Tibial artery (tissue), 4 donors: ENCODE measurements at regions not wholly inside any gene's neighbourhood (a gene's known extent, or its start where the extent isn't known, plus 50 kb on each side); places are given as distances from the start of the nearest gene placed in this dataset.
A peak's percentile ranks its signal among the peaks of the same experiment; 100 is the strongest.
"Not testable (repeated sequence)": the region's sequence is repeated elsewhere in the genome, so short reads cannot be mapped to it uniquely, and the experiment has no call there.

Experiments used
- DNase-seq, 2 donors: peaks; one replicate each; pipeline ENCODE4 v3.0.0-alpha.2; 2019
- H3K27ac ChIP-seq, 2 donors: fragments of 200-600 bp; sonication (generic) in 1 of 2; 1 replicate in 1 of 2; 2 replicates in 1 of 2; pipeline ENCODE4 v1.5.1; 2018 to 2019; ENCODE audit warnings: mild to moderate bottlenecking in 1 of 2
- H3K27me3 ChIP-seq, 2 donors: fragments of 200-600 bp; sonication (generic) in 1 of 2; one replicate each; pipeline versions ENCODE4 v1.5.1 to v1.6.0; 2016 to 2019
- H3K36me3 ChIP-seq, 3 donors: fragments of 200-600 bp; sonication (generic) in 2 of 3; one replicate each; pipeline ENCODE4 v1.5.1; 2016 to 2019; ENCODE audit warnings: mild to moderate bottlenecking in 2 of 3
- H3K4me1 ChIP-seq, 4 donors: fragments of 200-600 bp; sonication (generic) in 2 of 4; 1 replicate in 3 of 4; 2 replicates in 1 of 4; pipeline ENCODE4 v1.5.1; 2016 to 2019
- H3K4me3 ChIP-seq, 2 donors: fragments of 200-600 bp; sonication (generic) in 1 of 2; 1 replicate in 1 of 2; 2 replicates in 1 of 2; pipeline ENCODE4 v1.5.1; 2018 to 2019; ENCODE audit warnings: mild to moderate bottlenecking in 2 of 2
- H3K9me3 ChIP-seq, 3 donors: fragments of 200-600 bp; sonication (generic) in 1 of 3; one replicate each; pipeline ENCODE4 v1.5.1; 2016 to 2019
- intact Hi-C: fragments of 100-400 bp; cut with DNase I; formaldehyde crosslinking; loops from one replicate; pipeline ENCODE4 v1.15.0; 2023; ENCODE audit warnings: low total_unique reads
- TF ChIP-seq, protein P1 (sequence below), 2 experiments: fragments of 200-600 bp in 1 of 2; fragments of 450-650 bp in 1 of 2; IDR thresholded peaks; one replicate each; pipeline ENCODE4 v1.5.1; 2017 to 2019; ENCODE audit warnings: antibody characterized with exemption in 2 of 2, mild to moderate bottlenecking in 1 of 2, moderate library complexity in 1 of 2

DNA sequence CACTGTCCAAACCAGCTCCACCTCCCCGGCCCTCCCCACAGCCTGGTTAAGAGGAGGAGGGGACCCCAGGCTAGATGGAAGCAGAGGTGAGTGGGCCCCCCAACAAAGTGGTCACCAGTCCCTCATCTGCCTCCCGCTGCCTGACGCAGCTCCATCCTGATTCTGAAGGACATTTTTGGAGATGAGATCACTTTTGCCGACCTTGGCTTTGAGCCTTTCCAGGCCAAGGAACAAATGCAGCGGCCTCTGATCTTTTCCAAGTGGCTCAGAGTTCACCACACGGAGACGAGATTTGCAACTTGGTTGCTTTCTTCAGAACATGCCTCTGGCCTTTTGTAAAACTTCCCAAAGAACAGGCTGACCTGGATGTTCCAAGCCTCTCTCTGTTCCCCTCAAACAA, 223.1 kb downstream of the NPHP4 start:
- Histone ChIP-seq H3K27me3 (peaks cover 0 to 69% of the 10 kb centered on the region in 2 donors), H3K4me3 (no peak overlapping the region), H3K9me3 (no peaks in the 10 kb centered on the region), H3K4me1 (no peaks in the 10 kb centered on the region), H3K36me3 (no peaks in the 10 kb centered on the region), H3K27ac (no peak overlapping the region)
- DNase-seq = no peak
- TF ChIP-seq, protein P1, sequence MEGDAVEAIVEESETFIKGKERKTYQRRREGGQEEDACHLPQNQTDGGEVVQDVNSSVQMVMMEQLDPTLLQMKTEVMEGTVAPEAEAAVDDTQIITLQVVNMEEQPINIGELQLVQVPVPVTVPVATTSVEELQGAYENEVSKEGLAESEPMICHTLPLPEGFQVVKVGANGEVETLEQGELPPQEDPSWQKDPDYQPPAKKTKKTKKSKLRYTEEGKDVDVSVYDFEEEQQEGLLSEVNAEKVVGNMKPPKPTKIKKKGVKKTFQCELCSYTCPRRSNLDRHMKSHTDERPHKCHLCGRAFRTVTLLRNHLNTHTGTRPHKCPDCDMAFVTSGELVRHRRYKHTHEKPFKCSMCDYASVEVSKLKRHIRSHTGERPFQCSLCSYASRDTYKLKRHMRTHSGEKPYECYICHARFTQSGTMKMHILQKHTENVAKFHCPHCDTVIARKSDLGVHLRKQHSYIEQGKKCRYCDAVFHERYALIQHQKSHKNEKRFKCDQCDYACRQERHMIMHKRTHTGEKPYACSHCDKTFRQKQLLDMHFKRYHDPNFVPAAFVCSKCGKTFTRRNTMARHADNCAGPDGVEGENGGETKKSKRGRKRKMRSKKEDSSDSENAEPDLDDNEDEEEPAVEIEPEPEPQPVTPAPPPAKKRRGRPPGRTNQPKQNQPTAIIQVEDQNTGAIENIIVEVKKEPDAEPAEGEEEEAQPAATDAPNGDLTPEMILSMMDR (IDR thresholded peaks at IDR 0.05) = no peak
- intact Hi-C loops = no loop called here

DNA sequence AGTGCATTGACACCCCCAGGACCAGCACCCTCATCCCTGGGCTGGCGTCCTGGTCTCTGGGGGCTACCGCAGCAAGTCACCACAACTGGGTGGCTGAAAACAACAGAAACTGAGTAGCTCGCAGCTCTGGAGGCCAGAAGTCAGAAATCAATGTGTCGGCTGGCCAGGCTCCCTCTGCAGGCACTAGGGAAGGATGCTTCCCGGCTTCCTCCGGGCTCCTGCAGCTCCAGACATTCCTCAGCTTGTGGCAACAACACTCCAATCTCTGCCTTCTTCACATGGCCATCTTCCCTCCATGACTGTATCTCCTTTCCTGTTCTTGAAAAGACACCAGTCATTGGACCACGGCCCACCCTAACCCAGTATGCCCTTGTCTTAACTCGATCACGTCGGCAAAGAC, 224.2 kb downstream of the NPHP4 start:
- H3K36me3 ChIP-seq = no peaks in the 10 kb centered on the region
- H3K27ac ChIP-seq = no peak overlapping the region
- peak in 1 of 2 donors; percentile 44 for DNase-seq
- H3K4me1 ChIP-seq = no peaks in the 10 kb centered on the region
- peaks cover 0 to 5% (median 0%) of the 10 kb centered on the region in 3 donors for H3K9me3 ChIP-seq
- no peak overlapping the region for H3K4me3 ChIP-seq
- intact Hi-C loops = no loop called here
- TF ChIP-seq, protein P1 (IDR thresholded peaks at IDR 0.05) = no peak
- peaks cover 0 to 75% of the 10 kb centered on the region in 2 donors for H3K27me3 ChIP-seq

DNA sequence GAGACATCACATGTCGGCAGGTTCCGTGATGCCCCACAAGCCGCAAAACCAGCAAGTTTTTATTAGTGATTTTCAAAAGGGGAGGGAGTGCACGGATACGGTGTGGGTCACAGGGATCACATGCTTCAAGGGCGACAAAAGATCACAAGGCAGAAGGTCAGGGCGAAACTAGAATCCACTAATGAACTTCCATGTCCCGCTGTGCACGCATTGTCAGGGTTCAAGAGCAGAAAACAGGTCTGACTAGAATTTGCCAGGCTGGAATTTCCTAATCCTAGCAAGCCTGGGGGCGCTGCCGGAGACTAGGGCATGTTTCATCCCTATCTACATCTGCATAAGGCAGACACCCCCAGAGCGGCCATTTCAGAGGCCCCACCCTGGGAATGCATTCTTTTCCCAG, 225.2 kb downstream of the NPHP4 start:
- H3K4me3 ChIP-seq, H3K36me3 ChIP-seq, H3K27ac ChIP-seq, H3K4me1 ChIP-seq, H3K9me3 ChIP-seq, DNase-seq, intact Hi-C loops: not testable (repeated sequence)
- peaks cover 0 to 70% of the 10 kb centered on the region in 2 donors for H3K27me3 ChIP-seq

DNA sequence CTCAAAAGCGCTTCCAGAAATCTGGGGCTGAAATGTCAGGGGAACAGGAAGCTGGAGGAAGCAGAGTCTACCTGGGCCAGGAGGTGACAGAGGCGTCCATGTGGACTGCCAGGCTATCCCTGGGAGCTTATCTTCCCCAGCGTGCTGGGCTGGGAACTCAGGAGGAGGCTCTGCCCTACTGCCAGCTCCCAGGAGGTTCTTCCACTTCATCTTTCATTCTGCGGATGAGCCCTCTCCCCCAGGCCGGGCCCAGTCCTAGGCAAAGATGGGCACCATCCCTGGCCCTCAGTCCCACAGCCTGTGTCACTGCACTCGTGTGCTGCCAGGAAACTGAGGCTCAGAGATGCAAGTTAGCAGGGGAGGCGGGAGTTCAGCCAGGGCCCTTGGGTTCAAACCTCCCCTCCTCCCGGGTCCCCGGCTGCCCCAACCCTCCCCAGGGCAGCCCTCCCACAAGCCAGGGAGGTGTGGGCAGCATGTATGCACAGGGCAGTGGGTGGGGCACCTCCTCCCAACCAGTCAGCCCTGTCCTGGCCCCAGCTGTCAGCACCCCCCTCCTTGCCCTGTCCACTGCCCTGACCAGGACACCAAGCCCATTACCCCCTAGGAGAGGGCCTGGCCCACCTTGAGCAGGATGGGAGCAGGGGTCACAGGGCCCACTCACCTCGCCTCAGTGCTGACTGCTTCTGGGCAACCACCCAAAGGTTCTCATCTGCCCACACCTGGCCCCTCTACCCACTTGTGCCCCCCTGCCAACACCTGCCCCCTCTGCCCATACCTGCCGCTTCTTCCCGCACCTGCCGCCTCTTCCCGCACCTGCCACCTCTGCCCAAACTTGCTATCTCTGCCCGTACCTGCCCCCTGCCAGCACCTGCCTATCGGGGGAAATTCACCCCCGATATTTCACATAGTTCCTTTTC, 226.0 kb downstream of the NPHP4 start:
- Histone ChIP-seq H3K27me3 (peaks cover 0 to 64% of the 10 kb centered on the region in 2 donors), H3K27ac (no peak overlapping the region), H3K4me3 (no peak overlapping the region), H3K9me3 (peaks cover 0 to 5% (median 0%) of the 10 kb centered on the region in 3 donors), H3K36me3 (no peaks in the 10 kb centered on the region), H3K4me1 (no peaks in the 10 kb centered on the region)
- TF ChIP-seq, protein P1 (IDR thresholded peaks at IDR 0.05) = no peak
- intact Hi-C loops = no loop called here
- DNase-seq = peak in 1 of 2 donors; percentile 52

DNA sequence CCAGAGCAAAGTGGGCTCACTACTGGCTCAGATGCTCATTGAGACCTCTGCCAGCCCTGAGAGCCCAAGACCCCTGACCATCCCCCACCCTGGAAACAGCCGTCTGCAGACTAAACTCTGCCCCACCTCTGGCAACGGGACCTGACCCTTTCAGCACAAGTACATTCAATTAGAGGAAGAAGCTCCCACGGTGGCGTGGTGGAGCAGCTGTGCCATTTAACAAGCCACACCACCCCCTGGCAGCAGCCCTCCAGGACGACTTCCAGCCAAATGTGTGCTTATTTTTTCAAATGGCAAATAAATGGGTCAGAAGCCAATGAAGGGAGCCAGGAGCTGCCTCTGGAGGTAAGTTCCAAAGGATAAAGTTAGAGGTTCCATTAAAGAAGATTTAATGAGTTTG, 226.7 kb downstream of the NPHP4 start:
- Histone ChIP-seq H3K9me3 (peaks cover 0 to 5% (median 0%) of the 10 kb centered on the region in 3 donors), H3K4me3 (no peak overlapping the region), H3K27ac (no peak overlapping the region), H3K27me3 (peaks cover 0 to 64% of the 10 kb centered on the region in 2 donors), H3K36me3 (no peaks in the 10 kb centered on the region), H3K4me1 (no peaks in the 10 kb centered on the region)
- no peak for DNase-seq
- intact Hi-C loops = no loop called here
- TF ChIP-seq, protein P1 (IDR thresholded peaks at IDR 0.05) = no peak

DNA sequence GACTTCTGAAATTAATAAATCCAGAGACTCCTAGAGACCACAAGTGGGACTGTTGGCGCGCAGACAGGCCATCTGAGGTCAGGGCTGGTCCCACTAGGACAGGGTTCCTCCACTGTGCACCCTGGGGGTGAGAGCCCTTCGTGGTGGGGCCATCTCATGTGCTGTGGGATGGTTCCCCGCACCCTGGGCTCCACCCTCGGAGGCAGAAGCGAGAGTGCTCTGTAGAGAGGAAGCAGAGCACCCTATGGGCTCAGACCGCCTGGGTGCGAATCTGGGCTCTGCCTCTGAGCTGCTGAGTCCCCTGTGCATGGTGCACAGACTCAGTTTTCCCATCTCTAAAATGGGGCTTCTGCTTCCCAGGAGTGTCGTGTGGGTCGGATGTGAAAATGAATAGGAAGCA, 227.3 kb downstream of the NPHP4 start:
- no peaks in the 10 kb centered on the region for H3K4me1 ChIP-seq
- H3K4me3 ChIP-seq = no peak overlapping the region
- TF ChIP-seq, protein P1 (IDR thresholded peaks at IDR 0.05) = no peak
- no peak for DNase-seq
- peaks cover 0 to 5% (median 0%) of the 10 kb centered on the region in 3 donors for H3K9me3 ChIP-seq
- H3K27ac ChIP-seq = no peak overlapping the region
- H3K36me3 ChIP-seq = no peaks in the 10 kb centered on the region
- H3K27me3 ChIP-seq = peaks cover 0 to 62% of the 10 kb centered on the region in 2 donors
- intact Hi-C loops = no loop called here
